Right renal cortex interstitium (tissue), 3 donors: ENCODE measurements at regions not wholly inside any gene's neighbourhood (a gene's known extent, or its start where the extent isn't known, plus 50 kb on each side); places are given as distances from the start of the nearest gene placed in this dataset.

Experiments used
- DNase-seq, 3 donors: peaks; one replicate each; pipeline ENCODE4 v3.0.0-alpha.2; 2013; ENCODE audit warnings: low read depth in 3 of 3, low spot score in 2 of 3

DNA sequence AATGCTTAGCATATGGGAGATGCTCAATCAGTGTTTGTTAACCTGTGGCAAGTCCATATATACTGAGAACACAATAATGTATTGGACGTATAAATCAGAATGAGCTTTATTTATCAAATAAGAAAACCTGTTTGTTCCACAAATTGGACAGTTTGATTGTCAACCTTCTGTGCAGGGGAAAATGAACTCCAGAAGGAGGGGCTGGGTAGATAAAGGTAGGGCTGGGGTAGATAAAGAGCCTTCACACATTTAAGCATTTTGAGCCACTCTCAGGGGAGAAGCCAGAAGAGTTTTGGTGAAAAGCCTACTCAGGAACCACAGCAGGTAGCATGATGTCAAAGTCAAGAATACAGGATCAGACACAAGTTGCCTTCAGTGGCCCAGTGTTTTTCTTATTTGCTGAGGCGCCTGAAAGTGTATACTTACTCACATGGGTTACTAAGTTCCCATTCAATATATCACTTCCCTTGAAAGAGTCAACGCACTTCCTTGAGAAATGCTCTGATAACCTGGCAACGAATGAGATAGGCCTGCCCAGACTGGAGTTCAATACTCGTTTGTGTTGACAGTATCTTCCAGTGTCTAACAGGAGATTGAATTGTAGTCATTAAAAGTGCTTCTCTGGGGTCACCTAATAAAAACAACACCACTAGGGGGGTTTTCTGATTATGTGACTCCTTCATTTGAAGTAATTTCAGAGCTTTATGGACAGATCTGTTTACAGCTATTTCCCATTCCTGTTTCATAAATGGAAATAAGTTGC is 263.9 kb upstream of the CITED2 start:
- no peak for DNase-seq

GRCh38 chr6:139637766-139638165 is 263.3 kb upstream of the CITED2 start:
- no peak for DNase-seq

DNA sequence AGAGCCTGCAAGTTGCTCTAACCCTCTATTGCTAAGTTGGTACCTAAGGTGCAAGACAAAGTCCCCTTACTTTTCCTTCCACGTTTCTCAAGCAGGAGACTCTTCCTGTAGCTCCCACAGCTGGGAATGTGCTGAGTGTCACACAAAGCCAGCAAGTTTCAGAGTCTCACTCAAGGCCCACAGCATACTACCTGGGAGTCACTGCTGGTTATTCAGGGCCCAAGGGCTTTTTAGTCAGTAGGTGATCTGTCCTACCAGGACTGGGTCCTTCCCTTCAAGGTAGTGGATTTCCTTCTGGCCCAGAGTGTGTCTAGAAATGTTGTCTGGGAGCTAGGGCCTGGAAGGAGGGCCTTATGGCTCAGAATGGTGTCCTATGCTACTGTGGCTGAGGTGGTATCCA is 261.9 kb upstream of the CITED2 start:
- DNase-seq: no peak

DNA sequence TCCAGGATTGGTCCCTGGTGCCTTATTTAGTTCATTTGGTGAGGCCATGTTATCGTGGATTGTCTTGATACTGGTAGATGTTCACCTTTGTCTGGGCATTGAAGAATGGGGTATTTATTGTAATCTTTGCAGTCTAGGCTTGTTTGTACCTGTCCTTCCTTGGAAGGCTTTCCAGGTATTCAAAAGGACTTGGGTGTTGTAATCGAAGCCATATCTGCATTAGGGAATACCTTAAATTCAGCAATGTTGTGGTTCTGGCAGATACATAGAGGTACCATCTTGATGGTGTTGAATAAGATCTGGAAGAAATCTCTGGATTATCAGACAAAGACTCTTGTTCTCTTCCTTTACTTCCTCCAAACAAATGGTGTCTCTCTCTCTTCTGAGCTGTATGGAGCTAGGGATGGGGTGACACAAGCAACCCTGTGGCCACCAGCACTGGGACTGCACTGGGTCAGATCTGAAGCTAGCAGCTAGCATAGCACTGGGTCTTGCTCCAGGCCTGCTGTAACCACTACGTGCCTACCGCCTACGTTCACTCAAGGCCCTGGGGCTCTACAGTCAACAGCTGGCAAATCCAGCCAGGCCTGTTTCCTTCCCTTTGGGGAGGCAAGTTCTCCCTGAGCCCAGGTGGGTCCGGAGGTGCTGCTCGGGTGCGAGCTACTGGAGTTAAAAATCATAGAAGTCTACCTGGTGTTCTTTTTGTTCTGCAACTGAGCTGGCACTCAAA is 261.1 kb upstream of the CITED2 start:
- DNase-seq: no peak

- DNase-seq: no peak
Observed at GRCh38 chr6:139632840-139633239, 258.4 kb upstream of the CITED2 start.

DNA sequence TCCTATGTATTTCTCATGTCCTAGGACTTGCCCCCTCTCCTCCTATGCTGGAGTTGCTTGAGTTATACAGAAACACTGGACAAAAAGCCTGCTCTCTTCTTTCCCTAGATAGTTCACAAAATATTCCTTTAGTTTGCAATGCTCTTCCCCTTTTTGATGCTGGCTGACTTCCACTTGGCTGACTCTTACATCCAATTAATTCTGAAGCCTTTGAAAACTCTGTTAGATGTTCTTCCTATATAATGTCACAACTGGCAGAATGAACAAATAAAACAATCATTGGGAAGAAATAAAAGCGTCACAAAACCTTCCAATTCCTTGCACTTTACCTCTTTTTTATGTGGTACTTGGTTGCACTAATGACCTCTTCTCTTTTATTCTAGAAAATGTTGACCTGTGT is 253.8 kb upstream of the CITED2 start:
- peak in 2 of 3 donors; percentile 58 to 61 for DNase-seq

GRCh38 chr6:139627091-139627490 is 252.6 kb upstream of the CITED2 start:
- no peak for DNase-seq

DNA sequence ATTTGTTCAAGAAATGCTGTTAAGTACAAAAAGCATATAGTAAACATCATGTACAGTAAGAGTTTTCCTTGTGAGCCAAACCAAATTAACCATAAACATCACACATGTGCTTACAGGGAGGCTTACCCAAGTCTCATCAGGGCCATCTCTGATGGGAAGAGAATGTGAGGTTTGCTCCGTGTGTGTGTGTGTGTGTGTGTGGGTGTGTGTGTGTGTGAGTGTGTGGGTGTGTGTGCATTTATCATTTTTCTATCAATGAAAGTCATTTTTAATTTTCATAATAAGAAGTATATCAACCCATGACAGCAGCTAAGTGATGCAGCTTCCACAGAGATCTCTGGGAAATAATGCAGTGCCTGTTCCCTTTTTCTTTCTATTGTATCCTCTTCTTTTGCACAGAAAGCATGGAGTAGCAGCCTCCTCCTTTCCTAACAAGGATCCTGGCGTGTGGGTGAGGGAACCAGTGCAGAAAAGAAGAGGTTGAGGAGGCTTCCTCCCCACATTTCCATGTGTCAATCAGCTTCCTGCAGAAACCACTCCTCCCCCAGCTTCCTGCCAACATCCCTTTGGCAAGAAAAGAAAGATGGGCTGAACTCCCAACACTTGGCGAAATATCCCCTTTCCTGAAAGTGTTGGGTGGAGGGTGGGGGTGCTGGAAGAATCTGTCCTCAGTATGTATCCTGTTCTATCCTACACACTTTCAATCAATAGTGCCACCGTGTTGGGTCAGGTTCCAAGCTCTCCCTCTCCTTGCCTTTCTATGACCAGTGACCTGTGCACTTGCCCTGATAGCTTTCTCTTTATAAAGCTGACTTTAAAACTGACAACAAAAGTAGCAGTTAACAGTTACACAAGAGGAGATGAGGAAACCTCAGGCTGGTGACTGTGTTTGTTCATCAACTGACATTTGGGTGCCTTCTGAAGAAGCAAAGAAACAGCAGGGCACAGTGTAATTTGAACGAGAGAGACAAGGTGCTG is 251.8 kb upstream of the CITED2 start:
- no peak for DNase-seq

DNA sequence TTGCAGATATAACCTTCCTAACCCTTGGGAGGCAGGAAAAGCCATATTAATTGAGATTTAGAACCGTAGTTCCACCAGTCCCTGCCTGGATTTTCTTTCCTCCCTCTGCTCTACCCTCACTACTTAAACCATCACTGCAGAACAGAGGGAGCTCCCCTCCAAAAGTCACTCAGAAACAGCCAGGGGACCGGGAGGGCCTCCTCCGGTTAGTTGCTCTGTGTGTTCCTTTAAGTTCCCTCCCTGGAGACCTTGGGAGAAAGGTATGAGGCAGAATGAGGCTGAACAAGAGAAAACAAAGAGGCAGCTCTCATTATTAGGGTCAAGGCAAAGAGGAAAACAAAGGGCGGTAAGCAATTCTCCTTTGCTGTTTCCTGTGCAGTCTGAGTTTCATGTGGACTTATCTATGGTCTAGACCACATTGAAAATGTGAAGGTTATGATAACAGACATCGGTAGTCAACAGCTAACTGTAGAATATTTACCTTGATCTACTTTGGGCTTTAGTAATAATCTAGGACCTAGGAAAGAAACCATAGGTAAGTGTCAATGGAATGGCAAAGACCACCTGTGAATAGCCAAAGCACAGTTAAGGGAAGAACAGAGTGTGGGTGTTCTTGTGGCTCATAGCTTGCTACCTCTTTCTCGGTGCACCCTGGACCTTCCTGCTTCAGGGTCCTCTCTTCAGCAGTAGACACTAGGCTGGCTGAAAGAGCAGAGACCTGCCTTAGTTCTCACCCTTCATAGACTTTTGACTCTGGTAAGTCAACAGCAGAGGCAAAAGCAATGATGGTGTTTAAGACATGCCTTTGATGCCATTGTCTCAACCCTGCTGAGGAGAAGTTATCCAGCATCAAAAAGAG is 250.9 kb upstream of the CITED2 start:
- no peak for DNase-seq

- no peak for DNase-seq
Observed at GRCh38 chr6:139623372-139623771, 248.9 kb upstream of the CITED2 start.

DNA sequence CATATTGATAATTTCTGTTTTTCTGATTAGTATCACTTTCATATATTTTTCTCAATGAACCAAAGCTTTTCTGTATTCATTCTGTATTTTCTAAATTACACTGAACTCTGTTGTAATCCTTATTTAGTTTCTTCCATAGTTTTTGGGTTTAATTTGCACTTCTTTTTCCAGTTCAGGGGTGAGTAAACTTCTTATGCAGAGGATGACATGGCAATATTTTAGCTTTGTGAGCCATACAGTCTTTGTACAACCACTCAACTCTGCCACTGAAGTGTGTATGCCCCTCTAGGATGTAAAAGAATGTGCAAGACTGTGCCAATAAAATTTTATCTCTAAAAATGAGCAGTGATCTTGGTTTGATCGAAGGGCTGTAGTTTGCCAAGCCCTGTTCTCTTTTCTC is 239.0 kb upstream of the CITED2 start:
- DNase-seq: no peak

DNA sequence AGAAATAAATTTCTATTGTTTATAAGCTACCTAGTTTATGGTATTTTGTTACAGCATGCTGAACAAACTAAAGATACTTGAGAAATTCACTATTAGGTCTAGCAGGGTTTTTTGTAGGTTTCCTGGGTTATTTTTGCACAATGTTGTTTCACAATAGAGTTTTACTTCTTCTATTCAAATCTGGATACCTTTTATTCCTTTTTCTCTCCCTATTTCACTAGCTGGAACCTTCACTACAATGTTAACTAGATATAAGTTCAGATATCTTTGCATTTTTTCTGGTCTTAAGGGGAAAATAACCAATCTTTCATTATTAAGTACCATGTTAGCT is 237.7 kb upstream of the CITED2 start:
- no peak for DNase-seq

DNA sequence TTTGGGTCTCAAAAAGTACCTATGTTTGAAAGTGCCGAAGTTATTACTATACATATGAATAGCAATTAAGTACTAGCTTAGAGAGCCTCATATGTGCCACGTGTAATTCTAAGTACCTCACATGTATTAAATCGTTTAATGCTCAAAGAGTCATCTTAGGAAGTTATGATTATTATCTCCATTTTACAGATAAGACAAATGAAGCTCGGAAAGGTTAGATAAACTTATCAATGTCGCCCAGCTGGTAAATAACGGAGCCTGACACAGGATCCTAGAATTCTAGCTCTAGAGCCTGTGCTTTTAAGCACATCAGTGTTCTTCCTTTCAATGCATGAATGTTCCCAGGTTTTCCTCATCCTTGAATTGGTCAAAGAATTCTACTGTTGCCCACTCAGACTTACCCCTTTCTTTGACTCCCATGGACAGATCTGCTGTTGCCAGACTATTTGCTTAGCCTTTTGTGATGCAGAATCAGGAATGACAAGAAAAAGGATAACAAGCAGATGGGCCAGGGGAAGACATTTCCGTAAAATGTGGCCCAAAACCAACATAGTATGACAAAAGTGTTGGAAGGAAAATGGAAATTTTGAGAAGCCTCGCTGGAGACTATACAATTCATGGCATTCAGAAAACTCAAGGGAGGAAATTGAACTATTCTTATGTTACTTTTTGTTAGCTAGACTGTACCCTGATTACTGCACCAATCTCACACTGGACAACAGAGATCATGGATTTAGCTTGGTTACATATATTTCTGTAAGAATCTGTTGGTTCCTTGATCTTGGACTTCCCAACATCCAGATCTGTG is 237.1 kb upstream of the CITED2 start:
- no peak for DNase-seq

GRCh38 chr6:139608466-139609261 is 234.2 kb upstream of the CITED2 start:
- DNase-seq: no peak

DNA sequence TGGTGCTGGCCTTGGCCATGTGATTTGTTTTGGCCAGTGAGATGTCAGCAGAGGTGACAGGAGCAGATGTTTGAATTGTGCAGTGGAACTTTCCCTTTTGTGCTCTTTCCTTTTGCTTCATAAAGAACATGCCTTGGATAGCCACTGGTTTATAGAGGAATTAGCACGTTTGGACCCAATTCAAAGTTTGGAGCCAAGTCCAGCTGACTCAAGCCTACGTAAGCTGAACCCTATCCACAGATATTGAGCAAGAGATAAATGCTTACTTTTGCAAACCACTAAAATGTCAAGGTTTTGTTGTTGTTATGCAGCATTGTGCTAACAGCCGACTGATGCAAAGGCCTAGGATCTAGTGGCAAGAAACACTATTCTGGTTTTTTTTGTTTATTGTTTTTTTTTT is 230.9 kb upstream of the CITED2 start:
- DNase-seq: no peak

GRCh38 chr6:139603581-139603980 is 229.1 kb upstream of the CITED2 start:
- DNase-seq: no peak

DNA sequence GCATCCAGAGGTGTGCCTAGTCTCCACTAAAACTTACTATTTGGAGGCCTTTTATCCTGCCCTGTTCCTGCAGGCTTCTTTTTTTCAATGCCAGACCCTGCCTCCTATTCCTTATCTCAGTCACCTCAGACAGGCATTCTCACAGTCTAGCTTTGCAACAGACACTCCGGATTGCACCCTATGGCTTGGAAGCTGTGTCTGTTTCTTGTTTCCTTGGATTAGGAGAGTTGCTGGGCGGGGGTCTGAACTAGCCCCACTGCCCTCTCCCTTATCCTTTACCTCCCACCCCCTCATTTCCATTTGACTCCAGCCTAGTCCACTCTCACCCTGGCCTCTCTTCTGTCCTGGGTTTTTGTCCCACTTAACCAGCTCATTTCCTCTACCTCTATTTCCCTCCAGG is 228.1 kb upstream of the CITED2 start:
- no peak for DNase-seq

DNA sequence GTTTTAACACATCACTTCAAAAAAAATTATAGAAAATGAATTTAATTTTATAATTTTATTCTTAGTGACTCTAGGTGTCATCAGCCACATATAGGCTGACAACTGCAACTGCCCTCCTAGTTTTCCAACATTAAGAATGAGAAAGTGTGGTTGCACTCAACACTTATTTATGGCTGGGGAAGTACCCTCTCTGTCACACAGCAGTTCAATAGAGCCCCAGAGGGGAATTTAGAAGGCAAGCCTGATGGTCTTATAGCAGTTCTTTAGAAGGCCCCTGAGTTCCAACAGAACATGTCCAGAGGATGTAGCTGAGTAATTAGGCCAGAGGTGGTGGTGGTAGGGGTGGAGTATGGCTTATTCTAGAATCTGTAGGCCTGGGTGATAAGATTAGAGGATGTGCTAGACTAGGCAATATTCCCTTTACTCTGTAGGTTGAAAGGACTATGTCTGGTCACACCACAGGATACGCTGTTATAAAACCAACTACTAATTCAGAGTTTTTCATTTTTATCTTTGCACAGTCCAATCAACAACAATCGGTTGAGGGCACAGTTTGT is 226.5 kb upstream of the CITED2 start:
- no peak for DNase-seq
